NCI-H2171 treated with DMSO at 0.1 percent for 48 hours (cell line): ENCODE measurements at regions not wholly inside any gene's neighbourhood (a gene's known extent, or its start where the extent isn't known, plus 50 kb on each side); places are given as distances from the start of the nearest gene placed in this dataset.
"Not testable (repeated sequence)": the region's sequence is repeated elsewhere in the genome, so short reads cannot be mapped to it uniquely, and the experiment has no call there.

Experiments used
- DNase-seq: peaks from one replicate; lab custom pipeline; 2025; lab: John Stamatoyannopoulos, UW

DNA sequence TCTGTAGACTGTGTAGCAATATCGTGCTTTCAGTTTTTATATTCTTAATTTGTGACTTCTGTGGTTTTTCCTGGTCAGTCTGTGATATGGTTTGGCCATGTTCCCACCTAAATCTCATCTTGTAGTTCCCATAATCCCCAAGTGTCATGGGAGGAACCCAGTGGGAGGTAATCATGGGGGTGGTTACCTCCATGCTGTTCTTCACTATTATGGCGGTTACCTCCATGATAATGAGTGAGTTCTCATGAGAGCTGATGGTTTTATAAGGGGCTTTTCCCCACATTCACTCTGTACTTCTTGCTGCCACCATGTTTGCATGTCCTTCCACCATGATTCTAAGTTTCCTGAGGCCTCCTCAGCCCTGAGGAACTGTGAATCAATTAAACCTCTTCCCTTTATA is 169.8 kb downstream of the LEPR start:
- no peak for DNase-seq

DNA sequence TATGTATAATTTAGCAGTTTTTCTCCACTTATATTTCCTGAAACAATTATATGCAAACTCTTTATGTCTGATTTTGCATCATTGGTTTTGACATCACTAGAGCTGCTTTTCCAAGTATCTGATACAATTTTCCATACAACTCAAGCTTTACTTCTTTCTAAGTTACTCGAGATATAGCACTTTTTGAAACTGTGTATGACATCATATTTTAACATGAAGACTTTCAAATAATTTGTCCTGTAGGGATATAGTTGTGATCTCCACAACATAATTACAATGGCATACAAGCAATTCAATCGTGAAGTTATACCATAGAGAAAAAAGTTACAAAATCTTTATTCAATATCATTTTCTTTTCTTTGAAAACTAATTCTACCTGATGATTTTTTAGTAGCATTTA is 173.0 kb downstream of the LEPR start:
- no peak for DNase-seq

DNA sequence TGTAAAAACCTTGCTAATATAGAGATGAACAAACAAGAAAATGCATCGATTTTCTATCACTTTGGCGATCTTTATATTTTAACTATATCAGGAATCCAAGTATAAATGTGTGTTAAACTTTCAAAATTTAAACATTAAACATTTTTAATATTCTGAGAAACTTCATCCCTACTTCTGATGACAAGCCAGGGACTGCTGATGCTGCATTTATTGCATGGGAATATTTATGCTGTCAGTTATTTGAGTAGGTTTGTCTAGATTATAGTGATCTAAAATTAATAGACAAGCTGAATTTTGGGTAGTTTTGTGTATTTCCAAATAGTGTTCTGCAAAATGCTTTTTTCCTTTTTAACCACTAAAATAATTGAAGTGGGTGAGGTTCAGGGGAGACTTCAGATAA is 175.3 kb downstream of the LEPR start:
- DNase-seq, result no peak

DNA sequence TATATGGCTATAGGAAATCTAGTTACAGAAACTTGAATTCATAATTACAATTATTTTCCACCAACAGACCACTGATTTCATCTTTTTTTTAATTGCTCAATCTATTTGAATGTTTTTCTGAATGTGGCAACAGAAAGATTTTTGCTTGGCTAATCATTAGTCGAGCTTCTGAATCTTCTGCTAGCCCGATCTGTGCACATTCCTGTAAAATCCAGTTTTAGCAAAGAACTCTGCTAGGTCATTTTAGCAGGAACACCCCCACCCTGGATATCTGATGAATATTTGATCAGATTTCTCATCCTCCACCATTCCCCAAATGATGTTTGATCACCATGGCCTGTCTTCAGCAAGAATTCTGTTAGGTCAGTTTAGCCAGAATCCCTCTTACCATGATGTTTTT is 176.3 kb downstream of the LEPR start:
- no peak for DNase-seq

DNA sequence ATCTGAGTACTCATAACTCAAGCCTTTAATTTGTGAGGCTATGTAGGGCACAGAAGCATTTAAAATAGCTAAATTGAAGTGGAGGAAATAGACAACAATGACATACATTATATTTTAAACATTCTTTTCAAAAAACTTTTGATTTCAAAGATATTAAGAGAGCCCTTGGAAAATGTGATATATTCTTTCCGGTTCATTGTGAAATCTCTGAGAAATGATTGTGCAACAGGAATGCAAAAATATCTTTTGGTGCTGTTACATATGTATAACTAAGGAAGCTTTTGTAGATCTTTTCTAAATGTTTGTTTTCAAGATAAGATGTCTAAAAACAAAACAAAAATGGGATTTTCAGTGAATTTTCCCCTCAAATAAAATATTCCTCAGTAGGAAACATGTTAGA is 185.2 kb downstream of the LEPR start:
- DNase-seq, result no peak

DNA sequence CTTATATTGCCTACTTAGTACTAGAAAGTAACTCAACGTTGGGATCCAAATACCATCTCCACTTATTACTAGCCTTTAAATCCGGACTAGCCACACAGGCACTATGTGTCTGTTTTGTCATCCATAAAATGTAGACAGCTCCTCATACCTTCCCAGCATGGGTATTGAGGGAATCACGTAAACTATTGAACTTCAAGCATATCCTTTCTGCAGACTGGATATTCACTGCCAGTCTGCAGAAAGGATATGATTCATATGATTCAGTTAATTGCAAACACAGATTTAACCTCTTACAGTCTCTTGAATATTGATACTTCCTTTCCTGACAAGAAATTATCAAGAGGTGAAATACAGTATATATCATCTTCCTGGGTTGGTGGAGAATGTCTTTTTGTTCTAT is 186.0 kb downstream of the LEPR start:
- no peak for DNase-seq

DNA sequence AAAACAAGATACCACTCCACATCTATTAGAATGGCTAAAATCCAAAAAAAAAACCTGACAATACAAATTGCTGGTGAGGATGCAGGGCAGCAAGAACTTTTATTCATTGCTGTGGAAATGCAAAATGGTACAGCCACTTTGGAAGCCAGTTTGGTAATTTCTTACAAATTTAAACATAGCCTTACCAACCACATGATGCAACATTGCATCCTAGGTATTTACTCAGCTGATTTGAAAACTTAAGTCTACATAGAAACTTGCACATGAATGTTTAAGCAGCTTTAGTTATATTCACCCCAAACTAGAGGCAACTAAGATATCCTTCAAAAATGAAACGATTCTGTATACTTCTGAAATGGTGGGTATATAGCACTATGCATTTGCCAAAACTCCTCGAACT is 178.8 kb upstream of the PDE4B start:
- no peak for DNase-seq

DNA sequence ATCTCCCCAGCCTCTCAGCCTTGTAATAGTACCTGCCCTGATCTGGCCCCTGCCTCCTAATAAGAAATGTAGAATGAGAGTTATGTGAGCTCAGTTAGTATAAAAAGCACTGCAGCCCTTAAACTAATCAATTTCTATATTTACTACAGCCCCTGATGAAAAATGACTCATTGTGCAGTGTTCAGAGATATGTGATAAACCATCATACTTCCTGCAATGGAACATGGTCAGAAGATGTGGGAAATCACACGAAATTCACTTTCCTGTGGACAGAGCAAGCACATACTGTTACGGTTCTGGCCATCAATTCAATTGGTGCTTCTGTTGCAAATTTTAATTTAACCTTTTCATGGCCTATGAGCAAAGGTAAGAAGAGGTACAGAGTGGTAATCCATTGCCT is 176.8 kb upstream of the PDE4B start:
- no peak for DNase-seq

DNA sequence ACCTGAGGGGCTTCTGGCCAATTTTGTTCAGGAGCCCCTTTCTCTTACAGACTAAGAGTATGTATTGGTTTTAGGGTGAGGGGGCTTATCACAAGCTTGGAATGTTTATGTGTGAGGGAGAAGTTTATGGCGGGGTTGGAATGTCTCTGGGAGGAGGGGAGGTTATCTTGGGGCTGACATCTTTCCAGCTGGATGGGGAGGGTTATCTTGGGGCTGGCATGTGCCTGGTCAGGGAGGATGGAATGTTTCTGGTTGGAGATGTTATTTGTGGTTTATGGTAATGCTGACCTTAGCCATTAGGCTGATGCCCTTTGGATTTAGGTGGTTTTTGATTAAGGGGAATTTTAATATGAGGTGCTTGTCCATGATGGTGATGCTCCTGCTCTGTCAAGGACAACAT is 171.0 kb upstream of the PDE4B start:
- not testable (repeated sequence) for DNase-seq

DNA sequence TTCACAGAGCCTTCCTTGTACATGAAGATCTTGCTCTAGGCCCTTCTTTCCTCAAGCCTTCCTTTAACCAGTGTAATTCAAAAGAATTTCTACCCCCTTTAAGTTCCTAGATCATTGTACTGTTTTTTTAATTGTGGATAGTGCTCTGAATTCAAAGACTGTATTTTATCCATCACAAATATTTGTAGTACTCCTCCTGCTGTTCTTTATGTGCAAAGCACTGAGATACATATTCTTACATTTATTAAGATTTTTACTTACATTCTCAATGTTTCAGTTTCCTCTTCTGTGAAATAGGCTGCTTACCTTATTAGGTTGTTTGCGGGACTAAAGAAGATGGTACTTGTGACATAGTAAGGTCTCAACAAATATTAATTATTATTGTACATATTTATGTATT is 168.8 kb upstream of the PDE4B start:
- DNase-seq, result peak; percentile 1

DNA sequence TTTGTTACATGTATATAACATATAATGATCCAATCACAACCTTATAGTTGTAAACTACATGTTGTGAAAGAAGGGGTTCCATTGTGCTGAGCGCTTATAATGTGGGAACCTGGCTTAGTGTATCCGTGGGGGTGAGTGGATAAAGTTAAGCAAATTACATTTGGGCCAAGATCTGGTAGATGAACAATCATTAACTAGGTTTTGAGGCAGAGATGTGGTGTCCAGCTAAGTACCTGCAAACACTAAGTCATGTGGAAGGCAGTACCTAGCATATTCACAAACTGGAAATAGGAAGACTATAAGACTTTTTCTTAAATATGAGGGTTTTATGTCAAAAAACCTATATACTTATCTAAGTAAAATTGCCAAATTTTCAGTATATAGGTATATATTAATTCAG is 167.2 kb upstream of the PDE4B start:
- DNase-seq, result no peak

DNA sequence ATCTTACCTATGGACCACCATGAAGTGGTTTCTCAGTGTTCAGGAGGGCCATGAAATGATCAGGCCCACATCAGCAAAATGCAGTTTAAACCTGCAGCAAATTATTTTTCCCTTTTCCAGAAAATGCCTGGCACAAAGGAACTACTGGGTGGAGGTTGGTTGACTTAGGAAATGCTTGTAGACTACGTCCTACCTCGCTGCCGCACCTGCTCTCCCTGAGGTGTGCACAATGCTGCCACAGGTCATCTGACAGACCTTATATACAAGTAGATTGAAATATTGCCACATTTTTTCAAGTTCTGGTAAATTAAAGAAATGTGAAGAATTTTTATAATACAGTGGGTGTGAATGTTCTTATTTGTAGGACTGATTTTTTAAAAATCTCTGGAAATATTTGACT is 166.7 kb upstream of the PDE4B start:
- no peak for DNase-seq

DNA sequence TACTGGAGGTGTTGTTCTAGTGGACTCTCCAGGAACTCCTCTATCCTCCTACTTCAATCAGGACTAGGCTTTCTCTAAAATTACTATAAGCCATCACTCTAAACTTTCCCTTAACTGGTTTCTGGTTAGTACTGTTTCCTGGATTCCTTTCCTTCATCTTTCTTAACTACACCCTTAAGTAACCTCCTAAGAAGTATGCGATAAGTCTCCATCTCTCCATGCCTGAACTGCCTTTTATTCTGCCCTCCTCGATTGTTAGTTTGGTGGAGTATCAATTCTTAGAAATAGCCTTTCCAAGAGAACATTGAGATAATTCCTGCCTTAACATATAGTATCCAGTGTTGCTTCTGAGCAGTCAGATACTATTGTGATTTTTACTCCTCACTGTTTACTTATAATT is 162.9 kb upstream of the PDE4B start:
- no peak for DNase-seq

DNA sequence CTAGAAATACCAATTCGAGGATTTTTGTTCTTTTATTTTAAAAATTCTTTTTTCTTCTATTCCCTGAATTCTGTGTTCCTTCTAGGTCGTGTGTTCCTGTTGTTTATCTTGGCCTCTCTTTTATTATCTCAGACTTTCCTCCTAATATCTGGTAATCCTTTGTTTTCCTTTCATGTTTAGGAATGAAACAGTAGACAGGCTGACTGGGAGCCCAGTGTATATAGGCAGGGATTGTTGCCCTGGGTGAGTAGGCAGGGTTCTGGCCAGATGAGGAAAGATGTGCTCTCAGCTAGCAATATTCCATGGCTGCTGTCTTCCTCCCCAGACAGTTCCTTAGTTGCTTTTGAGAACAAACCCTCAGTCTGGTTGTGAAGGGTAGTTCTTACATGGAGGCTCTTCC is 161.8 kb upstream of the PDE4B start:
- DNase-seq, result no peak

DNA sequence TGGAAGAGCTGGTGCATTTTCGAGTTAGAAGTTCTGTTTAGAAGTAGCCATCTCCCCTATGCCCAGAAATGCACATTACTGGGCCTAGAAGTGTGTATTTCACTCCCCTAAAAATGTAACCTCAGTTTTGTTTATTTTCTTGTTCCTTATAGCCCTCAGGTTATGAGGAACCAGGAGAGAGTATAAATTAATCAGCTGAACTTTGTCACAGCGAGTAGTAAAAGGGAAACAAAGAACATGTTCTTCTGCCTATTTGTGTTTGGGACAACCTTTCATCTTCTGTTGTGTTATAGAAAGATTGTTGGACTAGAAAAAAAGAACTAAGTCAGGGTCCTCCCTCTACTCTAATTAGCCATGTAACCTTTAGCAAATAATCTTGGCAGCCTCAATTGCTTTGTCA is 160.5 kb upstream of the PDE4B start:
- no peak for DNase-seq

DNA sequence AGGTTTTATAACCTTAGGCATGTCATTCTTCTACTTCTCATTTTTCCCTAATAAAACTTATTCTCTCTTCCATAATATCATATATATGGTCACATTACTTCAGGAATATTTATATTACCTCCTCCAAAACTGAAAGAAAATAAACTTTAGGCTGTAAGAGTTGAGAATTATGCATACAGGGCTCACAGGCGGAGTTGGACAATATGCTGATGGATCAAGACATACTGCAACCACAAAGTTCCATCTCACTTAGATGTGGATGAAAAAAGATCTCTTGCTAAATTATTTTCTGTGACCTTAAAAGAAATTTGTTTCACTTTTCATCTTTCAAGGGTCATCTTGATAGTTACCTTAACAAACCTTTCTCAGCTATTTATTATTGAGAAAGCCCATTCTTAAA is 152.6 kb upstream of the PDE4B start:
- no peak for DNase-seq

DNA sequence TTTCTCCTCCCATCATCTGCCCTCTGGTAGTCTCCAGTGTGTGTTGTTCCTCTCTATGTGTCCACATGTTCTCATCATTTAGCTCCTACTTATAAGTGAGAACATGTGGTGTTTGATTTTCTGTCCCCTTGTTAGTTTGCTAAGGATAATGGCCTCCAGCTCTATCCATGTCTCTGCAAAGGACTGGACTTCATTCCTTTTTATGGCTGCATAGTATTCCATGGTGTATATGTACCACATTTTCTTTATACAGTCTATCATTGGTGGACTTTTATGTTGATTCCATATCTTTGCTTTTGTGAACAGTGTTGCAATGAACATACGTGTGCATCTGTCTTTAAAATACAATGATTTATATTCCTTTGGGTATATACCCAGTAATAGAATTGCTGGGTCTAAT is 143.5 kb upstream of the PDE4B start:
- DNase-seq, result not testable (repeated sequence)

DNA sequence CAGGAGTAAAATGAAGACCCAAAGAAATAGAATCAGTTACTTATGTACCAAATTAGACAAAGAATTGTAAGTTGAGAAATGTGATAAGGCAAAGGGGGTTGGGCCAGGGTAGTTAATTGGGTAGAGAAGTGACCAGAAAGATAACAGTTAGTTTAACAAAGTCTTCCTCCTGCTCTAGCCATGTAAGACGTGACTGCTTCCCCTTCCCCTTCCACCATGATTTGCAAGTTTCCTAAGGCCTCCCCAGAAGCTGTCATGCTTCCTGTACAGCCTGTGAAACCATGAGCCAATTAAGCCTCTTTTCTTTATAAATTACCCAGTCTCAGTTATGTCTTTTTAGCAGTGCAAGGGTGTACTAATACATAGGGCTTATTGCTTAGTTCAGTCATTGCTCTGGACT is 142.0 kb upstream of the PDE4B start:
- DNase-seq, result no peak

DNA sequence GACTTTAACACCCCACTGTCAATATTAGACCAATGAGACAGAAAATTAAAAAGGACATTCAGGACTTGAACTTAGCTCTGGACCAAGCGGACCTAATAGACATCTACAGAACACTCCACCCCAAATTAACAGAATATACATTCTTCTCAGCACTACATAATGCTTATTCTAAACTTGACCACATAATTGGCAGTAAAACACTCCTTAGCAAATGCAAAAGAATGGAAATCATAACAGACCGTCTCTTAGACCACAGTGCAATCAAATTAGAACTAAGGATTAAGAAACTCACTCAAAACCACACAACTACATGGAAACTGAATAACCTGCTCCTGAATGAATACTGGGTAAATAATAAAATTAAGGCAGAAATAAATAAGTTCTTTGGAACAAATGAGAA is 138.2 kb upstream of the PDE4B start:
- not testable (repeated sequence) for DNase-seq

DNA sequence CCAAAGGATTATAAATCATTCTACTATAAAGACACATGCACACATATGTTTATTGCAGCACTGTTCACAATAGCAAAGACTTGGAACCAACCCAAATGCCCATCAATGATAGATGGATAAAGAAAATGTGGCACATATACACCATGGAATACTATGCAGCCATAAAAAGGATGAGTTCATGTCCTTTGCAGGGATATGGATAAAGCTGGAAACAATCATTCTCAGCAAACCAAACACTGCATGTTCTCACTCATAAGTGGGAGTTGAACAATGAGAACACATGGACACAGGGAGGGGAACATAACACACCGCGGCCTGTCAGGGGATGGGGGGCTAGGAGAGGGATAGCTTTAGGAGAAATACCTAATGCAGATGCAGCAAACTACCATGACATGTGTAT is 135.1 kb upstream of the PDE4B start:
- not testable (repeated sequence) for DNase-seq

DNA sequence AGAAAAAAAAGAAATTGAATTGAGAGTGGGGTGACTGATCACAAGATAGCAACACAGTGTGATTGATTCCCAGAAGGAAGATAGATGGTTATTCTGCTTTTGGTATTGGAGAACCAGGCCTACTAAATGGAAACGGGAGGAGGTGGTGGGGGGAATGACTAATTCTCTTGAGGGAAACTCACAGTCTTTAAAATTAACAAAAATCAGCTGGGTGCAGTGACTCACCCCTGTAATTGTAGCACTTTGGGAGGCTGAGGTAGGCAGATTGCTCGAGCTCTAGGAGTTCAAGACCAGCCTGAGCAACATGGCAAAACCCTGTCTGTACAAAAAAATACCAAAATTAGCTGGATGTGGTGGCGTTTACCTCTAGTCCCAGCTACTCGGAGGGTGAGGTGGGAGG is 134.6 kb upstream of the PDE4B start:
- no peak for DNase-seq

DNA sequence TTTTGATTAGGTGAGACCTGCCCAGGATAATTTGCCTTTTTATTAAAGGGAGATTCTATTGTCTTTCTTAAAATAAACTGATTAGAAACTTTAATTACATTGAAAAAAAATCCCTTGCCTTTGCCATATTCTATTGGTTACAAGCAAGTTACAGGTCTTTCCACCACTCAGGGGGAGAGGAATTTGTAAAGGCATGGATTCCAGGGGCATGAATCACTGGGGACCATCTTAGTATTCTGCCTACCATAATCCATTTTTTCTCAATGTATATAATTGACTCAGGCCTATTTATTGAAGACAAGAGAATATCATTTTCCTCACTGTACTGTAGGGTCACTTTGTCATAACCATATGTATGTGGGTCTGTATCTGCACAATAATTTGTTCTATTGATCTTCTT is 124.3 kb upstream of the PDE4B start:
- no peak for DNase-seq

DNA sequence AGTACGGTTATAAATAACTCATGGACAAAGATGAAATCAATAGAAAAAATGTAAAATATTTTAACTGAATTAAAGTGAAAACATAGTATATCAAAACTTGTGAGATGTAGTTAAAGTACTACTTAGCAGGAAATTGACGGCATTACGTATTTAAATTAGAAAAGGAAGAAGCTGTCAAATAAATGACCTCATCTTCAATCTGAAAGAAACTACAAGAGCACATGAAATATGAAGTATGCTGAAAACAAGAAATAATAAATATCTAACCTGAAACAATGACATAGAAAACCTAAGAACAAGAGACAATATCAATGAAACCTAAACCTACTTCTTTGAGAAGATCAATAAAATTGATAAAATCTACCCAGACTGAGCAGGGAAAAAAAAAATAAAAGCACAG is 122.2 kb upstream of the PDE4B start:
- DNase-seq, result no peak

DNA sequence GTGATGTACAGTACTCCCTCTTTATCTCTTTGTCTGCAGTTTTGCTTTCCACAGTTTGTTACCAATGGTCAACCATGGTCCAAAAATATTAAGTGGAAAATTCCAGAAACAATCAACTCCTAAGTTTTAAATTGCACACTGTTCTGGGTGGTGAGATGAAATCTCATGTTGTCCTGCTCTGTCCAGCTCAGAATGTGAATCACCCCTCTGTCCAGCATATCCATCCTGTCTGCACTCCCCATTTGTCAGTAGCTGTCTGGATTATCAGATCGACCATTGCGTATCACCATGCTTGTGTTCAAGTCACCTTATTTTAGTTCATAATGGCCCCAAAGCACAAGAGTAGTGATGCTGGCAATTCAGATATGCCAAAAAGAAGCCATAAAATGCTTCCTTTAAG is 118.2 kb upstream of the PDE4B start:
- no peak for DNase-seq

DNA sequence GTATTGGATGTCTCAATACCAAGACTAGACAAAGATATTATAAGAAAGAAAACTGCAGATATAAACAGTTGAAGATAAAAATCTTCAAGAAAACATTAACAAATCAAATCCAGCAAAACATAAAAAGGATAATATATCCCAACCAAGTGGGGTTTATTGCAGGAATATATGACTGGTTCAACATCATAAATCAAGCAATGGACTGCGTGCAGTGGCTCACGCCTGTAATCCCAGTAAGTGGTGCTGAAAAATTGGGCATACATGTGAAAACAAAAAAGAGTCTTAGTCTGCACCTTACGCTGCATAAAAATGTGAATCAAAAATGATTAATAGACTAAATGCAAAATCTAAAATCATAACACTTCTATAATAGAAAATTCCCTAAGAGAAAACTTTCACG is 112.9 kb upstream of the PDE4B start:
- DNase-seq, result no peak
